ENCODE measurements at regions not wholly inside any gene's neighbourhood (a gene's known extent, or its start where the extent isn't known, plus 50 kb on each side); places are given as distances from the start of the nearest gene placed in this dataset.

DNA sequence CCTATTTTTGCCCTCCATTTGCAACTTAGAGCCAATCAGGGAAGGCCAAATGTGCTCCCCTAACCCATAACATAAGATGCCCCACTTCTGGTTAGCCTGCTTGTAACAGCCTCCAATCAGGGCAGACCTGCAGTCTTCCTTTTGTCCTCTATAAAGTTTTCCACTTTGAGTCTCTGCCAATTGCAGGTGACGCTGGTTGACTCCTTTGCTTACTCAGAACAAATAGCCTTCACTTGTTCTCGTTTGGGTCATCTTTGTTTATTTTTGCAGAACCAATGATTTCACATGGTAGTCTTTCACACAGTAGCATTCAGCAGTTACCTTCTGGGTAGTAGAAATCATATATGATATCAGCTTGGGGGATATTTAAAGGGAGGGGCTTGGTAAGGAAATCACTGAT, 225.6 kb downstream of the MINAR1 start:
- H3K9ac ChIP-seq (ENCODE audit: low read depth, low read length, poor library complexity): no peak overlapping the region

DNA sequence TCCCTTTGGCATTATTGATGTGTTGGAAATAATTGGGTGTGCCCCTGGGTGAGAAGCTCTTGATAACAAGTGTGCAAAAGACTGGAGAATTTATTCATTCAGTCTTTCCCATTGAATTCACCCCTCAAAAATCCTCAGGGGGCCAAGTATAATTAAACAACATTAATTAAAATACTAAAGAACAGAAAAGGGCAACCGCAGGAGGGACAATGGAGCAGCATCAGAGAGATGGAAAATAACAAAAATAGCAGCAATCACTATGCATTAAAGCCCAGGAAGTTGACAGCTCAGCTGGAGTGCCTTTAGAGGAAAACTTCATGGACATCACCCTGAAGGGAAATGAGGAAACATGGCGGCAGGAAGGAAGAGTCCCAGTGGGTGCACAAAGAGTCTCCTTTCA, 227.6 kb downstream of the MINAR1 start:
- no peak overlapping the region for H3K4ac ChIP-seq (ENCODE audit: low read length)
- H2BK120ac ChIP-seq (ENCODE audit: low read depth, low read length): no peak overlapping the region
- no peak overlapping the region for H3K14ac ChIP-seq (ENCODE audit: low read length)
- H3K79me1 ChIP-seq (ENCODE audit: low read depth, low read length): no peaks in the 10 kb centered on the region
- no peak overlapping the region for H4K91ac ChIP-seq (ENCODE audit: low read depth, low read length, poor library complexity)
- H3K4me1 ChIP-seq (ENCODE audit: control insufficient read depth in 2 of 2, insufficient read depth in 1 of 2, low read depth in 1 of 2, low read length in 2 of 2): peaks cover 0 to 1% of the 10 kb centered on the region in 2 donors
- H3K23ac ChIP-seq (ENCODE audit: low read depth, low read length, poor library complexity): no peak overlapping the region
- H3K4me3 ChIP-seq (ENCODE audit: low read length in 2 of 2): no peak overlapping the region
- H3K9me3 ChIP-seq (replicated peaks in 1 of 2; ENCODE audit: control insufficient read depth in 2 of 2, insufficient read depth in 1 of 2, low read depth in 1 of 2, low read length in 2 of 2): no peaks in the 10 kb centered on the region
- no peak overlapping the region for H3K27ac ChIP-seq (replicated peaks; ENCODE audit: low read length)
- no peak overlapping the region for H3K9ac ChIP-seq (ENCODE audit: low read depth, low read length, poor library complexity)
- H2BK15ac ChIP-seq (ENCODE audit: low read length): no peak overlapping the region
- H3K18ac ChIP-seq (ENCODE audit: low read length): no peak overlapping the region
- no peaks in the 10 kb centered on the region for H3K36me3 ChIP-seq (replicated peaks in 1 of 2; ENCODE audit: control insufficient read depth in 2 of 2, insufficient read depth in 2 of 2, low read length in 2 of 2)
- H2AFZ ChIP-seq (ENCODE audit: low read length): no peak overlapping the region
- no CpG with 5 or more reads among the region's 2 CpGs for WGBS, 2 donors (ENCODE audit: extremely low coverage in 2 of 2, insufficient read length in 2 of 2, insufficient replicate concordance in 1 of 2)
- H2AK5ac ChIP-seq (ENCODE audit: low read depth, low read length): no peak overlapping the region
- H2BK12ac ChIP-seq (ENCODE audit: low read length): no peak overlapping the region
- no peak overlapping the region for H4K8ac ChIP-seq (ENCODE audit: low read depth, low read length)
- no peak overlapping the region for H3K4me2 ChIP-seq (ENCODE audit: insufficient read depth, low read length, poor library complexity, severe bottlenecking)
- H2BK5ac ChIP-seq (ENCODE audit: low read length): no peak overlapping the region
- no peak for DNase-seq (ENCODE audit: low spot score)
- no peaks in the 10 kb centered on the region for H3K27me3 ChIP-seq (ENCODE audit: control insufficient read depth in 3 of 3, insufficient read depth in 3 of 3, low read depth in 1 of 3, low read length in 3 of 3)

More for the DNA sequence above, 225.6 kb downstream of the MINAR1 start:
- Histone ChIP-seq H2AFZ (ENCODE audit: low read length) (no peak overlapping the region), H3K4me1 (ENCODE audit: control insufficient read depth in 2 of 2, insufficient read depth in 1 of 2, low read depth in 1 of 2, low read length in 2 of 2) (no peaks in the 10 kb centered on the region), H4K91ac (ENCODE audit: low read depth, low read length, poor library complexity) (no peak overlapping the region), H3K79me1 (ENCODE audit: low read depth, low read length) (no peaks in the 10 kb centered on the region), H2BK5ac (ENCODE audit: low read length) (no peak overlapping the region), H3K18ac (ENCODE audit: low read length) (no peak overlapping the region), H2BK120ac (ENCODE audit: low read depth, low read length) (no peak overlapping the region), H3K9me3 (replicated peaks in 1 of 2; ENCODE audit: control insufficient read depth in 2 of 2, insufficient read depth in 1 of 2, low read depth in 1 of 2, low read length in 2 of 2) (no peaks in the 10 kb centered on the region), H3K14ac (ENCODE audit: low read length) (no peak overlapping the region), H3K36me3 (replicated peaks in 1 of 2; ENCODE audit: control insufficient read depth in 2 of 2, insufficient read depth in 2 of 2, low read length in 2 of 2) (no peaks in the 10 kb centered on the region), H3K27me3 (ENCODE audit: control insufficient read depth in 3 of 3, insufficient read depth in 3 of 3, low read depth in 1 of 3, low read length in 3 of 3) (no peaks in the 10 kb centered on the region), H3K4me3 (ENCODE audit: low read length in 2 of 2) (no peak overlapping the region), H3K4me2 (ENCODE audit: insufficient read depth, low read length, poor library complexity, severe bottlenecking) (no peak overlapping the region), H2BK12ac (ENCODE audit: low read length) (no peak overlapping the region), H2BK15ac (ENCODE audit: low read length) (no peak overlapping the region), H4K8ac (ENCODE audit: low read depth, low read length) (no peak overlapping the region), H3K4ac (ENCODE audit: low read length) (no peak overlapping the region), H3K27ac (replicated peaks; ENCODE audit: low read length) (no peak overlapping the region), H3K23ac (ENCODE audit: low read depth, low read length, poor library complexity) (no peak overlapping the region), H2AK5ac (ENCODE audit: low read depth, low read length) (no peak overlapping the region)
- WGBS, 2 donors (ENCODE audit: extremely low coverage in 2 of 2, insufficient read length in 2 of 2, insufficient replicate concordance in 1 of 2): no CpG with 5 or more reads among the region's 2 CpGs
- DNase-seq (ENCODE audit: low spot score): no peak

DNA sequence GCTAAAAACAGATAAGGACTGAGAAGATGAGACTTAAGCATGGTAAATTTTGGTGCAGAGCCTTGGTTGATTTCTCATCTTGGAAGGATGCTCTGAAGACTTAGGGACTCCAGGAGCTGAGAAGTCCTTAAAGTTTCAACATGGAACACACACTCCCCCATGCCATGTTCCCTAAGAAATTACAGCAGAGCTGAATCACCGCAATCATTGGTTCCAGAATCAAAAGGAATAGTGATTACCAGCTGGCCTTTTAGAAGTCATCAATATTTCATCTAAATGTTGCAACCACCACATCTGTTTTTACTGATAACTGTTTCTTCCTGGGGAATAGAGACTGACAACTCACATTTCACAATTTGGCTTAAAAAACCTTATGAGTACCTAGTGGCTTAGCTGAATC, 229.3 kb downstream of the MINAR1 start:
- Histone ChIP-seq H3K27me3 (ENCODE audit: control insufficient read depth in 3 of 3, insufficient read depth in 3 of 3, low read depth in 1 of 3, low read length in 3 of 3) (no peaks in the 10 kb centered on the region), H3K27ac (replicated peaks; ENCODE audit: low read length) (no peak overlapping the region), H3K9me3 (replicated peaks in 1 of 2; ENCODE audit: control insufficient read depth in 2 of 2, insufficient read depth in 1 of 2, low read depth in 1 of 2, low read length in 2 of 2) (no peaks in the 10 kb centered on the region), H3K14ac (ENCODE audit: low read length) (no peak overlapping the region), H3K4ac (ENCODE audit: low read length) (no peak overlapping the region), H3K9ac (ENCODE audit: low read depth, low read length, poor library complexity) (no peak overlapping the region), H3K4me1 (ENCODE audit: control insufficient read depth in 2 of 2, insufficient read depth in 1 of 2, low read depth in 1 of 2, low read length in 2 of 2) (peaks cover 0 to 1% of the 10 kb centered on the region in 2 donors), H2AK5ac (ENCODE audit: low read depth, low read length) (no peak overlapping the region), H2BK120ac (ENCODE audit: low read depth, low read length) (no peak overlapping the region), H2BK15ac (ENCODE audit: low read length) (no peak overlapping the region), H3K79me1 (ENCODE audit: low read depth, low read length) (no peaks in the 10 kb centered on the region), H2AFZ (ENCODE audit: low read length) (no peak overlapping the region), H3K36me3 (replicated peaks in 1 of 2; ENCODE audit: control insufficient read depth in 2 of 2, insufficient read depth in 2 of 2, low read length in 2 of 2) (no peaks in the 10 kb centered on the region), H2BK12ac (ENCODE audit: low read length) (no peak overlapping the region), H3K4me3 (ENCODE audit: low read length in 2 of 2) (no peak overlapping the region), H4K8ac (ENCODE audit: low read depth, low read length) (no peak overlapping the region), H3K4me2 (ENCODE audit: insufficient read depth, low read length, poor library complexity, severe bottlenecking) (no peak overlapping the region), H3K23ac (ENCODE audit: low read depth, low read length, poor library complexity) (no peak overlapping the region), H3K18ac (ENCODE audit: low read length) (no peak overlapping the region), H4K91ac (ENCODE audit: low read depth, low read length, poor library complexity) (no peak overlapping the region), H2BK5ac (ENCODE audit: low read length) (no peak overlapping the region)
- DNase-seq (ENCODE audit: low spot score): no peak
- WGBS, 2 donors (ENCODE audit: extremely low coverage in 2 of 2, insufficient read length in 2 of 2, insufficient replicate concordance in 1 of 2): no CpG with 5 or more reads among the region's 1 CpG

DNA sequence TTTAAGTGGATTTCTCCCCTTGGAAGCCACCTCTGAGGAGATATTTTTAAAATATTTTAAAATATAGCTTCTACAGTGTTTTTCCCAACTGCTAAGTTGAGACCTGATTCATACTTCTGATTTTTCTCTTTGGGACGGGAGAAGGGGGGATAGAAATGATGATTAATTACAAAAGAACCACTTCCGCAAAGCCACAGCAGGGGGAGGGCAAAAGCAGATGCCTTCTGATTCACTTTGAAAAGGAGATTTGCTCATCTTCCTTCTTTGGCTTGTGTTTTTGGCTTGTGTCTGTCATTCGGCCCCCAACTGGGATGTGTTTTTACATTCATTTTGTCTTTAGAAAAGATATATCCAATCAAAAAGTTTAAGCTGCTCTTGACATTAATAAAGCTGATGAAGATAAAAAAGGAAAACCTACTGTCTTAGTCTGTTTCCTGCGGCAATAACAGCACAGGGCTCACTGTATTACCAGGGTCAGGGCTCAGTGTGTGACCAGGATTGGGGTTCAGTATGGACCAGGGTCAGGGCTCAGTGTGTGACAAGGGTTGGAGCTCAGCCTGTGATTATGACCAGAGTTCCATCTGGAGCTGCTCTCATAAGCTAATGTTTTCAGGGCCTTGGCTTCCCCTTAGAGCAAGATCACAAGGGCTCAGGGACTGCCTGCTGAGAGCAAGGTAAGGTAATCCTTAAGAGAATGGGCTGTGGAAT, 223.2 kb downstream of the MTHFS start:
- H4K91ac ChIP-seq (ENCODE audit: low read depth, low read length, poor library complexity): no peak overlapping the region
- H3K36me3 ChIP-seq (replicated peaks in 1 of 2; ENCODE audit: control insufficient read depth in 2 of 2, insufficient read depth in 2 of 2, low read length in 2 of 2): no peaks in the 10 kb centered on the region
- H3K4me2 ChIP-seq (ENCODE audit: insufficient read depth, low read length, poor library complexity, severe bottlenecking): no peak overlapping the region
- H3K27me3 ChIP-seq (ENCODE audit: control insufficient read depth in 3 of 3, insufficient read depth in 3 of 3, low read depth in 1 of 3, low read length in 3 of 3): no peaks in the 10 kb centered on the region
- H3K4me3 ChIP-seq (ENCODE audit: low read length in 2 of 2): no peak overlapping the region
- no peak overlapping the region for H3K23ac ChIP-seq (ENCODE audit: low read depth, low read length, poor library complexity)
- no peak overlapping the region for H2BK5ac ChIP-seq (ENCODE audit: low read length)
- H3K9me3 ChIP-seq (replicated peaks in 1 of 2; ENCODE audit: control insufficient read depth in 2 of 2, insufficient read depth in 1 of 2, low read depth in 1 of 2, low read length in 2 of 2): no peaks in the 10 kb centered on the region
- no peak overlapping the region for H2BK12ac ChIP-seq (ENCODE audit: low read length)
- no peak overlapping the region for H2AK5ac ChIP-seq (ENCODE audit: low read depth, low read length)
- no peak overlapping the region for H3K4ac ChIP-seq (ENCODE audit: low read length)
- no peak overlapping the region for H3K9ac ChIP-seq (ENCODE audit: low read depth, low read length, poor library complexity)
- no peak overlapping the region for H4K8ac ChIP-seq (ENCODE audit: low read depth, low read length)
- no peaks in the 10 kb centered on the region for H3K79me1 ChIP-seq (ENCODE audit: low read depth, low read length)
- H3K18ac ChIP-seq (ENCODE audit: low read length): no peak overlapping the region
- no peak overlapping the region for H3K27ac ChIP-seq (replicated peaks; ENCODE audit: low read length)
- peaks cover 0 to 4% of the 10 kb centered on the region in 2 donors for H3K4me1 ChIP-seq (ENCODE audit: control insufficient read depth in 2 of 2, insufficient read depth in 1 of 2, low read depth in 1 of 2, low read length in 2 of 2)
- peak overlapping the region; percentile 39 for H2AFZ ChIP-seq (ENCODE audit: low read length)
- no CpG with 5 or more reads among the region's 4 CpGs for WGBS, 2 donors (ENCODE audit: extremely low coverage in 2 of 2, insufficient read length in 2 of 2, insufficient replicate concordance in 1 of 2)
- no peak overlapping the region for H2BK120ac ChIP-seq (ENCODE audit: low read depth, low read length)
- H2BK15ac ChIP-seq (ENCODE audit: low read length): no peak overlapping the region
- no peak overlapping the region for H3K14ac ChIP-seq (ENCODE audit: low read length)
- no peak for DNase-seq (ENCODE audit: low spot score)
